ENCODE measurements at regions not wholly inside any gene's neighbourhood (a gene's known extent, or its start where the extent isn't known, plus 50 kb on each side); places are given as distances from the start of the nearest gene placed in this dataset.
"Not testable (repeated sequence)": the region's sequence is repeated elsewhere in the genome, so short reads cannot be mapped to it uniquely, and the experiment has no call there.

- DNase-seq (ENCODE audit: low read depth): no peak
Measured at GRCh38 chr5:25453500-25453899, 808.7 kb upstream of the CDH10 start.

- no peak for DNase-seq (ENCODE audit: low read depth)
Measured at GRCh38 chr5:25451294-25451693, 806.5 kb upstream of the CDH10 start.

GRCh38 chr5:25448646-25449045, 803.9 kb upstream of the CDH10 start:
- DNase-seq (ENCODE audit: low read depth): no peak

GRCh38 chr5:25448190-25448621, 803.4 kb upstream of the CDH10 start:
- DNase-seq (ENCODE audit: low read depth): no peak

GRCh38 chr5:25446061-25446420, 801.3 kb upstream of the CDH10 start:
- DNase-seq (ENCODE audit: low read depth): not testable (repeated sequence)

- not testable (repeated sequence) for DNase-seq (ENCODE audit: low read depth)
Measured at GRCh38 chr5:25445381-25446060, 800.7 kb upstream of the CDH10 start.

- no peak for DNase-seq (ENCODE audit: low read depth)
Measured at GRCh38 chr5:25444697-25445096, 799.9 kb upstream of the CDH10 start.

GRCh38 chr5:25441810-25442209, 797.0 kb upstream of the CDH10 start:
- DNase-seq (ENCODE audit: low read depth): no peak

- no peak for DNase-seq (ENCODE audit: low read depth)
Measured at GRCh38 chr5:25439025-25439424, 794.2 kb upstream of the CDH10 start.

GRCh38 chr5:25438375-25438774, 793.6 kb upstream of the CDH10 start:
- not testable (repeated sequence) for DNase-seq (ENCODE audit: low read depth)

GRCh38 chr5:25436452-25436851, 791.7 kb upstream of the CDH10 start:
- no peak for DNase-seq (ENCODE audit: low read depth)

- no peak for DNase-seq (ENCODE audit: low read depth)
Measured at GRCh38 chr5:25435882-25436281, 791.1 kb upstream of the CDH10 start.

GRCh38 chr5:25427240-25427639, 782.5 kb upstream of the CDH10 start:
- no peak for DNase-seq (ENCODE audit: low read depth)

- no peak for DNase-seq (ENCODE audit: low read depth)
Measured at GRCh38 chr5:25423271-25423670, 778.5 kb upstream of the CDH10 start.

GRCh38 chr5:25419684-25420083, 774.9 kb upstream of the CDH10 start:
- DNase-seq (ENCODE audit: low read depth): no peak

- DNase-seq (ENCODE audit: low read depth): no peak
Measured at GRCh38 chr5:25418978-25419377, 774.2 kb upstream of the CDH10 start.

GRCh38 chr5:25418319-25418859, 773.6 kb upstream of the CDH10 start:
- no peak for DNase-seq (ENCODE audit: low read depth)

- no peak for DNase-seq (ENCODE audit: low read depth)
Measured at GRCh38 chr5:25416960-25417359, 772.2 kb upstream of the CDH10 start.

- DNase-seq (ENCODE audit: low read depth): no peak
Measured at GRCh38 chr5:25415970-25416369, 771.2 kb upstream of the CDH10 start.

GRCh38 chr5:25414742-25415141, 770.0 kb upstream of the CDH10 start:
- DNase-seq (ENCODE audit: low read depth): no peak

GRCh38 chr5:25412116-25412661, 767.4 kb upstream of the CDH10 start:
- DNase-seq (ENCODE audit: low read depth): no peak

- DNase-seq (ENCODE audit: low read depth): not testable (repeated sequence)
Measured at GRCh38 chr5:25407365-25407764, 762.6 kb upstream of the CDH10 start.

- no peak for DNase-seq (ENCODE audit: low read depth)
Measured at GRCh38 chr5:25405850-25406249, 761.1 kb upstream of the CDH10 start.

All from fibroblast of the conjunctiva (primary cell).